GM13976 (cell line): ENCODE measurements at regions not wholly inside any gene's neighbourhood (a gene's known extent, or its start where the extent isn't known, plus 50 kb on each side); places are given as distances from the start of the nearest gene placed in this dataset.

Source experiments
- DNase-seq: peaks from one replicate; pipeline ENCODE4 v3.0.0; 2012; ENCODE audit warnings: low spot score
- CTCF ChIP-seq: IDR thresholded peaks from 2 replicates; pipeline ENCODE4 v1.5.1; 2012; ENCODE audit warnings: borderline replicate concordance, mild to moderate bottlenecking; ENCODE audit not compliant: insufficient read depth; ENCODE audit errors: extremely low read depth, missing control alignments, control extremely low read depth
- in situ Hi-C: fragments of 300-500 bp; cut with MboI; formaldehyde crosslinking; loops from one replicate; pipeline ENCODE4 v1.12.0; 2022; ENCODE audit warnings: low sequenced_read_pairs, mixed read lengths, inconsistent platforms; ENCODE audit not compliant: unreplicated experiment

- in situ Hi-C loops = no loop called here
- TF ChIP-seq CTCF = no peak
- DNase-seq = no peak
These were observed 180.2 kb downstream of the KCNA5 start for GRCh38 chr12:5223881-5224280.

GRCh38 chr12:5226581-5226980 is 182.9 kb downstream of the KCNA5 start:
- TF ChIP-seq CTCF = no peak
- no peak for DNase-seq
- in situ Hi-C loops = no loop called here

GRCh38 chr12:5227708-5228373 is 184.2 kb downstream of the KCNA5 start:
- in situ Hi-C loops = no loop called here
- TF ChIP-seq CTCF = no peak
- no peak for DNase-seq

GRCh38 chr12:5230156-5230555 is 186.5 kb downstream of the KCNA5 start:
- in situ Hi-C loops = no loop called here

GRCh38 chr12:5230861-5231260 is 187.2 kb downstream of the KCNA5 start:
- in situ Hi-C loops = no loop called here
- DNase-seq = no peak
- no peak for TF ChIP-seq CTCF

More at GRCh38 chr12:5230156-5230555, 186.5 kb downstream of the KCNA5 start:
- TF ChIP-seq CTCF = no peak
- DNase-seq = no peak

- TF ChIP-seq CTCF = no peak
- in situ Hi-C loops = no loop called here
- DNase-seq = no peak
These were observed 188.6 kb downstream of the KCNA5 start for GRCh38 chr12:5232291-5232690.
